ENCODE measurements at regions not wholly inside any gene's neighbourhood (a gene's known extent, or its start where the extent isn't known, plus 50 kb on each side); places are given as distances from the start of the nearest gene placed in this dataset.

GRCh38 chr14:98961191-98961590 is 310.8 kb downstream of the BCL11B start:
- Mint-ChIP-seq H3K4me1 (ENCODE audit: low read depth, unreplicated experiment) (no peaks in the 10 kb centered on the region), H3K27ac (ENCODE audit: unreplicated experiment) (no peak overlapping the region), H3K4me3 (ENCODE audit: unreplicated experiment) (no peak overlapping the region), H3K36me3 (ENCODE audit: insufficient read depth, unreplicated experiment) (no peaks in the 10 kb centered on the region), H3K27me3 (ENCODE audit: insufficient read depth, unreplicated experiment) (peaks cover 5% of the 10 kb centered on the region), H3K9me3 (ENCODE audit: unreplicated experiment) (no peaks in the 10 kb centered on the region)
- CTCF ChIA-PET: no interaction called here
- Histone ChIP-seq H3K27me3 (replicated peaks; ENCODE audit: control insufficient read depth, insufficient read depth, low read length) (no peaks in the 10 kb centered on the region), H3K4me3 (ENCODE audit: low read depth, low read length) (no peak overlapping the region), H3K4me1 (no peaks in the 10 kb centered on the region), H3K36me3 (ENCODE audit: control insufficient read depth, insufficient read depth, low read length) (no peaks in the 10 kb centered on the region), H3K9me3 (no peaks in the 10 kb centered on the region)
- intact Hi-C loops (cut with micrococcal nuclease; ENCODE audit: unreplicated experiment): no loop called here
- no peak for TF ChIP-seq CTCF (IDR thresholded peaks at IDR 0.05; ENCODE audit: insufficient read depth in 1 of 2, low read depth in 1 of 2, low read length in 1 of 2, severe bottlenecking in 1 of 2, unreplicated experiment in 1 of 2)
- POLR2A ChIA-PET: no interaction called here
- BruUV-seq (replicated peaks): no TSS peak
- DNase-seq: no peak

DNA sequence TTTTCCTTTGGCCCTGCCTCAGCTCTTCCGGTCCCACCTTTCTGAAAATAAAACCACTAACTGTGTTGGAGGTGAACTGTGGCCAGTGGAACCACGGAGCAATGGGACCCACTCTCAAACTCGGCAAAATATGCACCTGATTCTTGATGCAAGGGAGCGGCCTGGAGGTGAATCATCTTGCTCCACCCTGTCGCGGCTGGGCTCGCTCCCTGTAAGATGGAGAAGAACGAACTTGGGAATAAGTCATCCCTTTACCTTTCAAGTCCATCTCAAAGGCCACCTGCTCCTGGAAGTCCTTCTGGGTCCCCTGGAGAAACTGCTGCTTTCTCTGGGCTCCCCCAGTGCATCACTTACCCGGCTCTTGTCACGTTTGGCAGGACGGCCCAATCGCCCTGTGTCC is 309.9 kb downstream of the BCL11B start:
- H3K9me3 ChIP-seq: no peaks in the 10 kb centered on the region
- BruUV-seq (replicated peaks): no TSS peak
- no peak overlapping the region for H3K4me3 Mint-ChIP-seq (ENCODE audit: unreplicated experiment)
- TF ChIP-seq CTCF (IDR thresholded peaks at IDR 0.05; ENCODE audit: insufficient read depth in 1 of 2, low read depth in 1 of 2, low read length in 1 of 2, severe bottlenecking in 1 of 2, unreplicated experiment in 1 of 2): no peak
- DNase-seq: no peak
- no peaks in the 10 kb centered on the region for H3K4me1 ChIP-seq
- H3K9me3 Mint-ChIP-seq (ENCODE audit: unreplicated experiment): no peaks in the 10 kb centered on the region
- no peaks in the 10 kb centered on the region for H3K36me3 Mint-ChIP-seq (ENCODE audit: insufficient read depth, unreplicated experiment)
- H3K4me3 ChIP-seq (ENCODE audit: low read depth, low read length): no peak overlapping the region
- peaks cover 8% of the 10 kb centered on the region for H3K27me3 Mint-ChIP-seq (ENCODE audit: insufficient read depth, unreplicated experiment)
- intact Hi-C loops (cut with micrococcal nuclease; ENCODE audit: unreplicated experiment): no loop called here
- ChIA-PET CTCF (no interaction called here), POLR2A (no interaction called here)
- no peaks in the 10 kb centered on the region for H3K27me3 ChIP-seq (replicated peaks; ENCODE audit: control insufficient read depth, insufficient read depth, low read length)
- H3K36me3 ChIP-seq (ENCODE audit: control insufficient read depth, insufficient read depth, low read length): no peaks in the 10 kb centered on the region
- no peaks in the 10 kb centered on the region for H3K4me1 Mint-ChIP-seq (ENCODE audit: low read depth, unreplicated experiment)
- no peak overlapping the region for H3K27ac Mint-ChIP-seq (ENCODE audit: unreplicated experiment)

GRCh38 chr14:98963610-98964009 is 308.4 kb downstream of the BCL11B start:
- no peak for DNase-seq
- H3K36me3 Mint-ChIP-seq (ENCODE audit: insufficient read depth, unreplicated experiment): no peaks in the 10 kb centered on the region
- no TSS peak for BruUV-seq (replicated peaks)
- H3K27ac Mint-ChIP-seq (ENCODE audit: unreplicated experiment): no peak overlapping the region
- H3K27me3 ChIP-seq (replicated peaks; ENCODE audit: control insufficient read depth, insufficient read depth, low read length): no peaks in the 10 kb centered on the region
- H3K4me1 ChIP-seq: no peaks in the 10 kb centered on the region
- no peak overlapping the region for H3K4me3 ChIP-seq (ENCODE audit: low read depth, low read length)
- H3K4me3 Mint-ChIP-seq (ENCODE audit: unreplicated experiment): no peak overlapping the region
- ChIA-PET CTCF (no interaction called here), POLR2A (no interaction called here)
- H3K9me3 Mint-ChIP-seq (ENCODE audit: unreplicated experiment): no peaks in the 10 kb centered on the region
- no peak for TF ChIP-seq CTCF (IDR thresholded peaks at IDR 0.05; ENCODE audit: insufficient read depth in 1 of 2, low read depth in 1 of 2, low read length in 1 of 2, severe bottlenecking in 1 of 2, unreplicated experiment in 1 of 2)
- intact Hi-C loops (cut with micrococcal nuclease; ENCODE audit: unreplicated experiment): no loop called here
- peaks cover 8% of the 10 kb centered on the region for H3K27me3 Mint-ChIP-seq (ENCODE audit: insufficient read depth, unreplicated experiment)
- H3K4me1 Mint-ChIP-seq (ENCODE audit: low read depth, unreplicated experiment): no peaks in the 10 kb centered on the region
- no peaks in the 10 kb centered on the region for H3K9me3 ChIP-seq
- H3K36me3 ChIP-seq (ENCODE audit: control insufficient read depth, insufficient read depth, low read length): no peaks in the 10 kb centered on the region

All from Caco-2 (cell line).